Uterus (tissue), 2 donors: ENCODE measurements at regions not wholly inside any gene's neighbourhood (a gene's known extent, or its start where the extent isn't known, plus 50 kb on each side); places are given as distances from the start of the nearest gene placed in this dataset.
A peak's percentile ranks its signal among the peaks of the same experiment; 100 is the strongest.

ENCODE experiments used
- CTCF ChIP-seq, 4 experiments: fragments of 200-600 bp in 2 of 4; fragments of 450-650 bp in 2 of 4; sonication (generic) in 2 of 4; IDR thresholded peaks; one replicate each; pipeline ENCODE4 v1.5.1; 2016 to 2019; ENCODE audit warnings: antibody characterized with exemption in 4 of 4, mild to moderate bottlenecking in 2 of 4, moderate library complexity in 1 of 4
- POLR2A ChIP-seq, 2 donors: fragments of 450-650 bp; IDR thresholded peaks; one replicate each; pipeline ENCODE4 v1.6.1; 2016; ENCODE audit warnings: antibody characterized with exemption in 2 of 2, mild to moderate bottlenecking in 1 of 2, moderate library complexity in 1 of 2

- TF ChIP-seq CTCF (IDR thresholded peaks at IDR 0.05) (no peak), POLR2A (IDR thresholded peaks at IDR 0.05) (peak; percentile 72 to 90)
These were observed 112.0 kb downstream of the HFE start for GRCh38 chr6:26199057-26199772.
